Stimulated activated memory B cell treated with anti-CD40 and anti-IgM and Interleukin-4, amounts not matched to agents 10 μg/mL and 1 μg/mL and 100 μg/mL, for 72 hours (primary cell): ENCODE measurements at regions not wholly inside any gene's neighbourhood (a gene's known extent, or its start where the extent isn't known, plus 50 kb on each side); places are given as distances from the start of the nearest gene placed in this dataset.

Experiments
- ATAC-seq: fragments of 150-1000 bp; cut with Tn5 transposase; 2 replicates; pipeline ENCODE4 v1.10.0; 2021
- H3K27ac Mint-ChIP-seq: one replicate; pipeline ENCODE4 v1.8.0; 2022; ENCODE audit warnings: mild to moderate bottlenecking, mixed read lengths
- H3K27me3 Mint-ChIP-seq: one replicate; pipeline ENCODE4 v1.8.0; 2022; ENCODE audit warnings: mixed read lengths
- H3K36me3 Mint-ChIP-seq: one replicate; pipeline ENCODE4 v1.8.0; 2022; ENCODE audit warnings: mixed read lengths
- H3K4me1 Mint-ChIP-seq: one replicate; pipeline ENCODE4 v1.8.0; 2022; ENCODE audit warnings: mixed read lengths
- H3K4me3 Mint-ChIP-seq: one replicate; pipeline ENCODE4 v1.8.0; 2022; ENCODE audit warnings: mild to moderate bottlenecking, moderate library complexity, mixed read lengths
- H3K9me3 Mint-ChIP-seq: one replicate; pipeline ENCODE4 v1.8.0; 2022; ENCODE audit warnings: mixed read lengths

GRCh38 chr7:81120111-81120510 lies 201.3 kb upstream of the SEMA3C start:
- no peaks in the 10 kb centered on the region for H3K4me1 Mint-ChIP-seq
- ATAC-seq = no peak
- H3K9me3 Mint-ChIP-seq = peaks cover 5% of the 10 kb centered on the region

GRCh38 chr7:81114633-81115032 lies 195.8 kb upstream of the SEMA3C start:
- Mint-ChIP-seq H3K36me3 (no peaks in the 10 kb centered on the region), H3K4me1 (no peaks in the 10 kb centered on the region)

More at GRCh38 chr7:81120111-81120510, 201.3 kb upstream of the SEMA3C start:
- Mint-ChIP-seq H3K36me3 (no peaks in the 10 kb centered on the region), H3K4me3 (no peak overlapping the region), H3K27me3 (no peaks in the 10 kb centered on the region), H3K27ac (no peak overlapping the region)

GRCh38 chr7:81112731-81113130 lies 193.9 kb upstream of the SEMA3C start:
- H3K36me3 Mint-ChIP-seq = no peaks in the 10 kb centered on the region
- ATAC-seq = no peak
- H3K9me3 Mint-ChIP-seq = peaks cover 9% of the 10 kb centered on the region
- H3K27me3 Mint-ChIP-seq = no peaks in the 10 kb centered on the region
- H3K4me3 Mint-ChIP-seq = no peak overlapping the region
- no peak overlapping the region for H3K27ac Mint-ChIP-seq
- no peaks in the 10 kb centered on the region for H3K4me1 Mint-ChIP-seq

More at GRCh38 chr7:81114633-81115032, 195.8 kb upstream of the SEMA3C start:
- H3K27me3 Mint-ChIP-seq = no peaks in the 10 kb centered on the region
- H3K4me3 Mint-ChIP-seq = no peak overlapping the region
- H3K9me3 Mint-ChIP-seq = peaks cover 9% of the 10 kb centered on the region
- no peak for ATAC-seq
- no peak overlapping the region for H3K27ac Mint-ChIP-seq

- Mint-ChIP-seq H3K27me3 (no peaks in the 10 kb centered on the region), H3K9me3 (peaks cover 3% of the 10 kb centered on the region), H3K4me1 (no peaks in the 10 kb centered on the region), H3K27ac (no peak overlapping the region), H3K4me3 (no peak overlapping the region), H3K36me3 (no peaks in the 10 kb centered on the region)
- ATAC-seq = no peak
Observed at GRCh38 chr7:81111781-81112540, 193.1 kb upstream of the SEMA3C start.

- no peak for ATAC-seq
Observed at GRCh38 chr7:81111358-81111757, 192.5 kb upstream of the SEMA3C start.

GRCh38 chr7:81110673-81111072 lies 191.8 kb upstream of the SEMA3C start:
- Mint-ChIP-seq H3K4me3 (no peak overlapping the region), H3K27ac (no peak overlapping the region), H3K27me3 (no peaks in the 10 kb centered on the region), H3K4me1 (no peaks in the 10 kb centered on the region), H3K9me3 (peaks cover 3% of the 10 kb centered on the region), H3K36me3 (no peaks in the 10 kb centered on the region)
- ATAC-seq = no peak

More at GRCh38 chr7:81111358-81111757, 192.5 kb upstream of the SEMA3C start:
- H3K4me3 Mint-ChIP-seq = no peak overlapping the region
- peaks cover 3% of the 10 kb centered on the region for H3K9me3 Mint-ChIP-seq
- H3K27ac Mint-ChIP-seq = no peak overlapping the region
- no peaks in the 10 kb centered on the region for H3K27me3 Mint-ChIP-seq
- H3K36me3 Mint-ChIP-seq = no peaks in the 10 kb centered on the region
- H3K4me1 Mint-ChIP-seq = no peaks in the 10 kb centered on the region

GRCh38 chr7:81098213-81098612 lies 179.4 kb upstream of the SEMA3C start:
- no peak for ATAC-seq
- no peak overlapping the region for H3K27ac Mint-ChIP-seq
- H3K4me3 Mint-ChIP-seq = no peak overlapping the region
- H3K4me1 Mint-ChIP-seq = no peaks in the 10 kb centered on the region
- H3K27me3 Mint-ChIP-seq = no peaks in the 10 kb centered on the region
- no peaks in the 10 kb centered on the region for H3K36me3 Mint-ChIP-seq
- no peaks in the 10 kb centered on the region for H3K9me3 Mint-ChIP-seq

- Mint-ChIP-seq H3K27me3 (no peaks in the 10 kb centered on the region), H3K4me1 (no peaks in the 10 kb centered on the region), H3K4me3 (no peak overlapping the region), H3K9me3 (peaks cover 2% of the 10 kb centered on the region), H3K27ac (no peak overlapping the region), H3K36me3 (no peaks in the 10 kb centered on the region)
- ATAC-seq = no peak
Observed at GRCh38 chr7:81094952-81095351, 176.1 kb upstream of the SEMA3C start.

- Mint-ChIP-seq H3K4me1 (no peaks in the 10 kb centered on the region), H3K27ac (no peak overlapping the region)
- ATAC-seq = no peak
Observed at GRCh38 chr7:81081616-81082015, 162.8 kb upstream of the SEMA3C start.

GRCh38 chr7:81080553-81080952 lies 161.7 kb upstream of the SEMA3C start:
- Mint-ChIP-seq H3K27ac (no peak overlapping the region), H3K27me3 (no peaks in the 10 kb centered on the region), H3K4me3 (no peak overlapping the region), H3K4me1 (no peaks in the 10 kb centered on the region), H3K36me3 (no peaks in the 10 kb centered on the region), H3K9me3 (peaks cover 6% of the 10 kb centered on the region)
- no peak for ATAC-seq

More at GRCh38 chr7:81081616-81082015, 162.8 kb upstream of the SEMA3C start:
- no peaks in the 10 kb centered on the region for H3K36me3 Mint-ChIP-seq
- no peak overlapping the region for H3K4me3 Mint-ChIP-seq
- peaks cover 2% of the 10 kb centered on the region for H3K9me3 Mint-ChIP-seq
- no peaks in the 10 kb centered on the region for H3K27me3 Mint-ChIP-seq

GRCh38 chr7:81079746-81080145 lies 160.9 kb upstream of the SEMA3C start:
- Mint-ChIP-seq H3K9me3 (peaks cover 3% of the 10 kb centered on the region), H3K27me3 (no peaks in the 10 kb centered on the region), H3K27ac (no peak overlapping the region), H3K4me3 (no peak overlapping the region), H3K4me1 (no peaks in the 10 kb centered on the region), H3K36me3 (no peaks in the 10 kb centered on the region)
- ATAC-seq = no peak

- no peak overlapping the region for H3K4me3 Mint-ChIP-seq
- H3K4me1 Mint-ChIP-seq = no peaks in the 10 kb centered on the region
- H3K9me3 Mint-ChIP-seq = peaks cover 3% of the 10 kb centered on the region
- H3K27ac Mint-ChIP-seq = no peak overlapping the region
- ATAC-seq = no peak
- no peaks in the 10 kb centered on the region for H3K27me3 Mint-ChIP-seq
- H3K36me3 Mint-ChIP-seq = no peaks in the 10 kb centered on the region
Observed at GRCh38 chr7:81075150-81075549, 156.3 kb upstream of the SEMA3C start.

GRCh38 chr7:81074406-81074805 lies 155.6 kb upstream of the SEMA3C start:
- Mint-ChIP-seq H3K27ac (no peak overlapping the region), H3K9me3 (peaks cover 3% of the 10 kb centered on the region), H3K4me1 (no peaks in the 10 kb centered on the region), H3K36me3 (no peaks in the 10 kb centered on the region), H3K4me3 (no peak overlapping the region), H3K27me3 (no peaks in the 10 kb centered on the region)
- ATAC-seq = no peak

- Mint-ChIP-seq H3K4me1 (no peaks in the 10 kb centered on the region), H3K4me3 (no peak overlapping the region), H3K27me3 (no peaks in the 10 kb centered on the region), H3K36me3 (no peaks in the 10 kb centered on the region), H3K27ac (no peak overlapping the region), H3K9me3 (peaks cover 3% of the 10 kb centered on the region)
- ATAC-seq = no peak
Observed at GRCh38 chr7:81073931-81074251, 155.0 kb upstream of the SEMA3C start.

GRCh38 chr7:81070956-81071355 lies 152.1 kb upstream of the SEMA3C start:
- Mint-ChIP-seq H3K4me3 (no peak overlapping the region), H3K9me3 (peaks cover 3% of the 10 kb centered on the region), H3K36me3 (no peaks in the 10 kb centered on the region), H3K27me3 (no peaks in the 10 kb centered on the region), H3K4me1 (no peaks in the 10 kb centered on the region), H3K27ac (no peak overlapping the region)
- ATAC-seq = no peak

GRCh38 chr7:81066797-81067196 lies 147.9 kb upstream of the SEMA3C start:
- Mint-ChIP-seq H3K4me3 (no peak overlapping the region), H3K27me3 (no peaks in the 10 kb centered on the region), H3K27ac (no peak overlapping the region), H3K9me3 (peaks cover 1% of the 10 kb centered on the region), H3K4me1 (no peaks in the 10 kb centered on the region), H3K36me3 (no peaks in the 10 kb centered on the region)
- no peak for ATAC-seq
